Activated CD4-positive, alpha-beta T cell treated with anti-CD3 and anti-CD28 coated beads, Interleukin-2, amount 10 ng/mL, durations not matched to agents 7 days and 5 days (primary cell): ENCODE measurements at regions not wholly inside any gene's neighbourhood (a gene's known extent, or its start where the extent isn't known, plus 50 kb on each side); places are given as distances from the start of the nearest gene placed in this dataset.
"Not testable (repeated sequence)": the region's sequence is repeated elsewhere in the genome, so short reads cannot be mapped to it uniquely, and the experiment has no call there.

Source experiments
- CTCF ChIA-PET: fragments of 350-600 bp; sonication (Branson Sonifier 250); formaldehyde crosslinking; loops from one replicate; lab custom pipeline; 2021; ENCODE audit warnings: antibody characterized with exemption; lab: Charles Lee
- POLR2A ChIA-PET: fragments of 350-600 bp; sonication (Branson Sonifier 250); formaldehyde crosslinking; loops from one replicate; lab custom pipeline; 2021; ENCODE audit warnings: antibody characterized with exemption; lab: Charles Lee
- DNase-seq: peaks from one replicate; pipeline ENCODE4 v3.0.0-alpha.2; 2020
- H3K27ac Mint-ChIP-seq: one replicate; pipeline ENCODE4 v1.8.0; 2021; ENCODE audit warnings: mild to moderate bottlenecking, moderate library complexity, mixed read lengths
- H3K27me3 Mint-ChIP-seq: one replicate; pipeline ENCODE4 v1.8.0; 2021; ENCODE audit warnings: mixed read lengths
- H3K36me3 Mint-ChIP-seq: one replicate; pipeline ENCODE4 v1.8.0; 2021; ENCODE audit warnings: low read depth, mixed read lengths
- H3K4me1 Mint-ChIP-seq: one replicate; pipeline ENCODE4 v1.8.0; 2021; ENCODE audit warnings: mixed read lengths
- H3K4me3 Mint-ChIP-seq: one replicate; pipeline ENCODE4 v1.8.0; 2021; ENCODE audit warnings: mild to moderate bottlenecking, moderate library complexity, mixed read lengths
- H3K9me3 Mint-ChIP-seq: one replicate; pipeline ENCODE4 v1.8.0; 2021; ENCODE audit warnings: mixed read lengths

DNA sequence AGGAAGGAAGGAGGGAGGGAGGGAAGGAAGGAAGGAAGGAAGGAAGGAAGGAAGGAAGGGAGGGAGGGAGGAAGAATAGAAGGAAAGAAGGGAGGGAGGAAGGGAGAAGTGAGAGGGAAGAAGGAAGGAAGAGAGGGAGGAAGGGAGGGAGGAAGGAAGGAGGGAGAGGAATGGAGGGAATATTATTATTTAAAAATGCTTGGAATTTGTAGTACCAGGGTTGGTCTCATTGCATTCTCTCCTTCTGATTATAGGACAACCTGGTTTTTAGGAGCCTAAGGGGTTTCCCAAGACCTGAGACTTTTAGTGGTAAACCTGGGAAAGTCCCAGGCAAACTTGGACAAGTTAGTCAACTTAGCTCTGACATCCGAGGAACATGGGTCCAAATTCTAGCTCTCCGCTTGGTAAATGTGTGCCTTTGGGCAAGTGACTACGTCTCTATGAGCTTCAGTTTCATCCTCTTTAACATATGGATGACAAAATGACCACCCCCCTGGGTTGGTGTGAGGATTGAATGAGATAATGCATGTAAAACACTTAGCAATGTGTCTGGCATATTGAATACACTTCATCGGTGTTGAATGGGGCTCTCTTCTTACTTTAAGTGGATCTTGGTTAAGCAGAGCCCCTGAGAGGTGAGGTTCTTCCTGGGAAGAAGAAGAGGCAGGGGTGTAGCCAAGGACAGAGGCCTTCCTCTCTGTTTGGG lies 690.7 kb upstream of the TBX3 start:
- POLR2A ChIA-PET: no interaction called here
- Mint-ChIP-seq H3K27me3 (no peaks in the 10 kb centered on the region), H3K4me1 (peaks cover 13% of the 10 kb centered on the region), H3K4me3 (no peak overlapping the region), H3K36me3 (no peaks in the 10 kb centered on the region), H3K9me3 (peaks cover 5% of the 10 kb centered on the region), H3K27ac (peak overlapping the region; percentile 60)
- no peak for DNase-seq
- CTCF ChIA-PET: no interaction called here

GRCh38 chr12:115371711-115372110 lies 687.7 kb upstream of the TBX3 start:
- Mint-ChIP-seq H3K9me3 (peaks cover 5% of the 10 kb centered on the region), H3K27me3 (no peaks in the 10 kb centered on the region), H3K27ac (no peak overlapping the region), H3K4me1 (peaks cover 13% of the 10 kb centered on the region), H3K4me3 (no peak overlapping the region), H3K36me3 (no peaks in the 10 kb centered on the region)
- DNase-seq: no peak
- CTCF ChIA-PET: no interaction called here
- POLR2A ChIA-PET: no interaction called here

- H3K4me1 Mint-ChIP-seq: peaks cover 11% of the 10 kb centered on the region
- peaks cover 5% of the 10 kb centered on the region for H3K9me3 Mint-ChIP-seq
- DNase-seq: no peak
- no peak overlapping the region for H3K4me3 Mint-ChIP-seq
- ChIA-PET POLR2A (no interaction called here), CTCF (no interaction called here)
- no peak overlapping the region for H3K27ac Mint-ChIP-seq
- H3K36me3 Mint-ChIP-seq: no peaks in the 10 kb centered on the region
- no peaks in the 10 kb centered on the region for H3K27me3 Mint-ChIP-seq
Measured at GRCh38 chr12:115370650-115371049, 686.7 kb upstream of the TBX3 start.

- Mint-ChIP-seq H3K4me3 (no peak overlapping the region), H3K36me3 (no peaks in the 10 kb centered on the region), H3K27me3 (no peaks in the 10 kb centered on the region), H3K27ac (no peak overlapping the region), H3K4me1 (peaks cover 6% of the 10 kb centered on the region), H3K9me3 (peaks cover 5% of the 10 kb centered on the region)
- CTCF ChIA-PET: no interaction called here
- POLR2A ChIA-PET: no interaction called here
- no peak for DNase-seq
Measured at GRCh38 chr12:115370207-115370606, 686.2 kb upstream of the TBX3 start.

DNA sequence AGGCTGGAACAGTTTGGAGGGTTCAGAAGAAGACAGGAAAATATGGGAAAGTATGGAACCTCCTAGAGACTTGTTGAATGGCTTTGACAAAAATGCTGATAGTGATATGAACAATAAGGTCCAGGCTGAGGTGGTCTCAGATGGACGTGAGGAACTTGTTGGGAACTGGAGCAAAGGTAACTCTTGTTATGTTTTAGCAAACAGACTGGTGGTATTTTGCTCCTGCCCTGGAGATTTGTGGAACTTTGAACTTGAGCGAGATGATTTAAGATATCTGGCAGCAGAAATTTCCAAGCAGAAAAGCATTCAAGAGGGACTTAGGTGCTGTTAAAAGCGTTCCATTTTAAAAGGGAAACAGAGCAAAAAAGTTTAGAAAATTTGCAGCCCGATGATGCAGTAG lies 682.3 kb upstream of the TBX3 start:
- CTCF ChIA-PET, H3K4me3 Mint-ChIP-seq, H3K36me3 Mint-ChIP-seq, H3K27me3 Mint-ChIP-seq, H3K27ac Mint-ChIP-seq, H3K4me1 Mint-ChIP-seq, POLR2A ChIA-PET, H3K9me3 Mint-ChIP-seq, DNase-seq: not testable (repeated sequence)

- POLR2A ChIA-PET: interaction anchor here (0.6 kb wide), 1 partner anchor 14 kb away, joined by 3 read pairs; no protein-coding TSS in a partner anchor
- CTCF ChIA-PET, H3K36me3 Mint-ChIP-seq, H3K27me3 Mint-ChIP-seq, H3K27ac Mint-ChIP-seq, H3K9me3 Mint-ChIP-seq, H3K4me3 Mint-ChIP-seq, DNase-seq, H3K4me1 Mint-ChIP-seq: not testable (repeated sequence)
Measured at GRCh38 chr12:115365765-115366164, 681.8 kb upstream of the TBX3 start.

GRCh38 chr12:115364921-115365320 lies 680.9 kb upstream of the TBX3 start:
- ChIA-PET CTCF (no interaction called here), POLR2A (no interaction called here)
- H3K4me1 Mint-ChIP-seq: no peaks in the 10 kb centered on the region
- DNase-seq: no peak
- H3K27ac Mint-ChIP-seq: no peak overlapping the region
- H3K36me3 Mint-ChIP-seq: no peaks in the 10 kb centered on the region
- H3K4me3 Mint-ChIP-seq: no peak overlapping the region
- H3K27me3 Mint-ChIP-seq: no peaks in the 10 kb centered on the region
- no peaks in the 10 kb centered on the region for H3K9me3 Mint-ChIP-seq

GRCh38 chr12:115362339-115362976 lies 678.5 kb upstream of the TBX3 start:
- Mint-ChIP-seq H3K36me3 (no peaks in the 10 kb centered on the region), H3K4me1 (no peaks in the 10 kb centered on the region), H3K4me3 (no peak overlapping the region), H3K9me3 (no peaks in the 10 kb centered on the region), H3K27me3 (no peaks in the 10 kb centered on the region), H3K27ac (no peak overlapping the region)
- no peak for DNase-seq
- ChIA-PET POLR2A (no interaction called here), CTCF (no interaction called here)

DNA sequence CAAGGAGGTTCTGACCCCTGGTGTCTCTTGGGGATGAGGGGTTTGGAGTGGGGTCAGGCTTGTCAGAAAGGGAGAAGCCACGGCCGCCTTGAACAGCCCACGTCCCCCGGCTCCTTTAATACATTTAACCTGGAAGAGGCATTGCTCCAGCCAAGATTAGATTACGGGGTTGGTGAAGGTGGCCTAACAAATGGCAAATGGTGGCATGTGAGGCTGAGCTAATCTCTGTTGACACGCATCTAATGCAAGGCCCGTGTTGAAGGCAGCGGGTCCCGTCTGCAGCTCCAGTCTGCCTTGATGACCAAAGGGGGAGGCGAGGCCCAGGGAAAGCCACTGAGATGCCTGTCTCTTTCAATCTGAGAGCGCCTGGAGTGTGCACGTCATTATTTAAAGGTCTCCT lies 673.7 kb upstream of the TBX3 start:
- no peak overlapping the region for H3K4me3 Mint-ChIP-seq
- no peaks in the 10 kb centered on the region for H3K27me3 Mint-ChIP-seq
- DNase-seq: no peak
- H3K36me3 Mint-ChIP-seq: no peaks in the 10 kb centered on the region
- H3K27ac Mint-ChIP-seq: no peak overlapping the region
- H3K9me3 Mint-ChIP-seq: peaks cover 2% of the 10 kb centered on the region
- POLR2A ChIA-PET: no interaction called here
- CTCF ChIA-PET: interaction anchor here (1.0 kb wide), 1 partner anchor 1153 kb away, joined by 3 read pairs; no protein-coding TSS in a partner anchor
- H3K4me1 Mint-ChIP-seq: peaks cover 2% of the 10 kb centered on the region

DNA sequence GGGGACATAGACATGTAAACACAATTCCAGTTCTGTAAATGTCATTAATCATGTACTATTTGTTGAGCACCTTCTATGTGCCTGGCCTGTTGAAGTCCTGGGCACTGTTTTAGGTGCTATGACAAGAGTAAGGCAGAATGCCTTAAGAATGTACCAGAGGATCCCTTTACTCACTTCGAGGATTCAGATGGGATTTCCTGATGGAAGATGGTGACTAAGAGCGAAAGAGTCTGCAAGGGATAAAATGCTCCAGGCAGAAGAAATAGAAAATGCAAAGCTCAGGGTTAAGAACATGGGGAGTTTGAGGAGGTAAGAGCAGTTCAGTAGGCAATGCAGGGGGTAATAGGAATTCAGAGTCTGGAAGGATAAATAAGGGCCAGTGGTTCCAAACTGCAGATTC lies 671.3 kb upstream of the TBX3 start:
- POLR2A ChIA-PET: no interaction called here
- DNase-seq: no peak
- Mint-ChIP-seq H3K27ac (no peak overlapping the region), H3K9me3 (peaks cover 2% of the 10 kb centered on the region), H3K27me3 (no peaks in the 10 kb centered on the region), H3K4me1 (peaks cover 2% of the 10 kb centered on the region), H3K4me3 (no peak overlapping the region), H3K36me3 (no peaks in the 10 kb centered on the region)
- CTCF ChIA-PET: no interaction called here

GRCh38 chr12:115354007-115354890 lies 670.3 kb upstream of the TBX3 start:
- peak overlapping the region; percentile 28 for H3K27ac Mint-ChIP-seq
- H3K36me3 Mint-ChIP-seq: no peaks in the 10 kb centered on the region
- no peak overlapping the region for H3K4me3 Mint-ChIP-seq
- H3K27me3 Mint-ChIP-seq: no peaks in the 10 kb centered on the region
- CTCF ChIA-PET: no interaction called here
- DNase-seq: no peak
- peaks cover 2% of the 10 kb centered on the region for H3K9me3 Mint-ChIP-seq
- POLR2A ChIA-PET: no interaction called here
- peaks cover 2% of the 10 kb centered on the region for H3K4me1 Mint-ChIP-seq

DNA sequence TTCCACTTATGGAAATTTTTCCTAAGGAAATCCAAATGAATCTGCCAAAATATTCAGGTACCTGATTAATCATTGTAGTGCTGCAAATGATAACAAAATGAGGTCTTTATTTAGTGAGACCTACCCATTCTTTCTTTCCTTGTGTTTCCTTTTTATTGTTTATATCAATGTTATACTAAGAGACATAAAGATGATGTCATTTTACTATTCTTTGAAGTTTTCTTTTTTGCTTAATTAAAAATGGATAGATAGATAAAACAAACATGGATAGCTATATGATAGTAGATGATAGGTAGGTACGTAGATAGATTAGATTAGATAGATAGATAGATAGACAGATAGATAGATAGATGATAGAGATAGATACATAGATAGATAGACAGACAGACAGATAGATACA lies 669.5 kb upstream of the TBX3 start:
- POLR2A ChIA-PET: no interaction called here
- Mint-ChIP-seq H3K4me3 (no peak overlapping the region), H3K27me3 (no peaks in the 10 kb centered on the region), H3K27ac (no peak overlapping the region), H3K36me3 (no peaks in the 10 kb centered on the region), H3K4me1 (peaks cover 2% of the 10 kb centered on the region), H3K9me3 (peaks cover 2% of the 10 kb centered on the region)
- CTCF ChIA-PET: no interaction called here
- DNase-seq: no peak

- ChIA-PET POLR2A (no interaction called here), CTCF (interaction anchor here (0.7 kb wide), 1 partner anchor 83 kb away, joined by 3 read pairs; no protein-coding TSS in a partner anchor)
- no peaks in the 10 kb centered on the region for H3K27me3 Mint-ChIP-seq
- H3K27ac Mint-ChIP-seq: no peak overlapping the region
- H3K4me3 Mint-ChIP-seq: no peak overlapping the region
- H3K9me3 Mint-ChIP-seq: peaks cover 2% of the 10 kb centered on the region
- H3K4me1 Mint-ChIP-seq: peaks cover 2% of the 10 kb centered on the region
- no peak for DNase-seq
- no peaks in the 10 kb centered on the region for H3K36me3 Mint-ChIP-seq
Measured at GRCh38 chr12:115351514-115352077, 667.6 kb upstream of the TBX3 start.
